HPDE6-E6E7 (cell line): ENCODE measurements at regions not wholly inside any gene's neighbourhood (a gene's known extent, or its start where the extent isn't known, plus 50 kb on each side); places are given as distances from the start of the nearest gene placed in this dataset.

Experiments
- DNase-seq: peaks from one replicate; pipeline ENCODE4 v3.0.0; 2011; ENCODE audit warnings: missing footprints; ENCODE audit errors: extremely low spot score

DNA sequence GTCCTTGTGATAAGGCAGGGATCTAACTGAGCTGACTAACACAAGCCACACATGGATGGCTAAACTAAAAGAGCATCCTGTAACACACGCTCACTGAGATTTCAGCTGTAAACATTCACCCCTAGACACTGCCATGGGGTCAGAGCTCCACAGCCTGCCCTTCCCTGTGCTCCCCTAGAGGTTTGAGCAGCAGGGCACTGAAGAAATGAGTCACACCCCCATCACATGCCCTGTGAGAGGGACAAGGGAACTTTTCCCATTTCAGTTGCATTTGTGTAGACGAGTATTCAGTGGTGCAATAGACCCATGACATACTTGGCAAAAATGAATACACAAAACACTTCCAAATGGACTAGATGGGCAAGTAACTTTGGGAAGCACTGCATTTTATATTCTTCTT is 402.4 kb upstream of the LRRTM1 start:
- no peak for DNase-seq

DNA sequence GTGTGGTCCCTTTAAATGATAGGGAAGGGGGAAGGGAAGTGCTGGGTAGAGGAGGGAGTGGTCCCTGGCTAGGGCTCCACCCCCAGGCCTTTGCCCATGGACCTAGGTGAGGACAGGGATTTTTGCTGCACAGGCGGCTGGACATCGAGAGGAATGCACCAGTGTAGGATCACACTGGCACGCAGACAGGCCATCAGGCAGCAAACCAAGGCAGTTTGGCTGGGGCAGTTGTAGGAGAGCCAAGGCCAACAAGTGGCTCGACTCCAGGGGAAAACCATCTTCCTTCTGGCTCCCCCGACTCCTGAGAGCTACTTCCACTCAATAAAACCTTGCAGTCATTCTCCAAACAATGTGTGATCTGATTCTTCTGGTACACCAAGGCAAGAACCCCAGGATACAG is 402.0 kb upstream of the LRRTM1 start:
- DNase-seq, result no peak

DNA sequence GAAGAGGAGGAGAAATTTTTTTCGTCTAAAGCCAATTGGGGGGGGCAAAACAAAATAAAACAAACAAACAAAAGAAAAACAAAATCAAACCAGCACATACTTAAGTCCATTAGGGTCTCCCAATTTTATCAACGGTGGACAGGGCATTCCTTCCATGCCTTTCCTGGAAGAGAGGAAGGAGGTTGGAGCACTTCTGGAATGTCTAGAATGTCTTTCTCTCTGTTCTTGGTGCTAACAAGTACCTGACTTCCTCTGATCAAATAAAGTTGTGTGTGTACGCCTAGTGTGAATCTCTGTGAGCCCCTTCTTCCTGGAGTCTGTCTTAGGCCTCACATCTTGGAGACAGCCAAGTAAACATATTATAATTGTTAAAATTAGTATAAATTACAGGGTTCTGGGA is 399.0 kb upstream of the LRRTM1 start:
- no peak for DNase-seq

DNA sequence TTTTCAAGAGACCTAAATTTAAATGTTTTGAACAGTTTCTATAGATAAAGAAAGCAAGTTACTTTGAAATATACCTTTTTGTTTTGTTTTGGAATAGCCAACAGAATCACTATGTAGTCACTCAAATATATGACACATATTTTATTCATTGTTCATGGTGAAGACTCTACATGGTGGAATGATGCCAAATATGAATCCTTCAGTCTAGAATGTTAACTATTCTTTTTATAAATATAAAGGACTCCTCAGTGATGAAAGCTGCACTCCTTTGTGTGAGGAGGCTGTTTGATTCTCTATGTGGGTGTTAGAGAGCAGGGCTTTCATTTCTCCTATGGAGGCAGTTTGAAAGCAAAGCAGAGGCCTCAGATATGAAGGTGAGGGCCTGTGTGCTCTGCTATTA is 396.4 kb upstream of the LRRTM1 start:
- DNase-seq, result no peak
